Activated CD4-positive, alpha-beta T cell treated with anti-CD3 and anti-CD28 coated beads, Interleukin-2, amount 50 U/mL, for 4 hours (primary cell): ENCODE measurements at regions not wholly inside any gene's neighbourhood (a gene's known extent, or its start where the extent isn't known, plus 50 kb on each side); places are given as distances from the start of the nearest gene placed in this dataset.
"Not testable (repeated sequence)": the region's sequence is repeated elsewhere in the genome, so short reads cannot be mapped to it uniquely, and the experiment has no call there.

ENCODE experiments used
- DNase-seq, 2 experiments: peaks; one replicate each; pipeline ENCODE4 v3.0.0-alpha.2; 2020

GRCh38 chr7:121560267-121560990 is 164.3 kb upstream of the FAM3C start:
- DNase-seq = no peak

- DNase-seq = no peak
Measured at GRCh38 chr7:121558288-121558687, 162.2 kb upstream of the FAM3C start.

GRCh38 chr7:121557034-121557892 is 161.2 kb upstream of the FAM3C start:
- DNase-seq = no peak

- DNase-seq = no peak
Measured at GRCh38 chr7:121555558-121555957, 159.4 kb upstream of the FAM3C start.

DNA sequence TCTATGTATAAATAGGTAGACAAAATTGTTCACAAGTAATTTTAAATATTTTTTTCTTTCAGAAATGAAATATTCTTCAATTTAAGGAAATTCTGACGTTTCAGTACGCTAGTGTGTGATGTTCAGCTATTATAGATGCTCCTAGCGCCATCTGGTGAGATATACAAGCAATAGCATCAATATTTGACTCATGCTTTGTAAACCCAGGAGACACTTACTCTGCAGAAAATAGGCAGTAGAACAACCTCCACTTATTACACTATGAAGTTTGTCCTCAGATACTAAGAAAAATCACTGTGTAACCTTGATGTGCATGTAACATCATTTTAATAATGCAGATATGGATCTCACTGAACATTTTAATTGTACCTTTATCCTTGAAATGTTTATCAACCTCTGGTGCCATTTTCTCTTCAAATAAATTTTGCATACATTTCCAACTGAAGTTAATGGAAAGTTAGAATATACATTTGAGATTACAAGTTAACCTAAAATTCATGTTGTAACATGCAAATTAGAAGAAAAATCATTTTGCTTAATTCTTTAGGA is 151.5 kb upstream of the FAM3C start:
- no peak for DNase-seq

- no peak for DNase-seq
Measured at GRCh38 chr7:121546632-121547543, 150.8 kb upstream of the FAM3C start.

- no peak for DNase-seq
Measured at GRCh38 chr7:121545418-121545817, 149.3 kb upstream of the FAM3C start.

GRCh38 chr7:121544726-121545125 is 148.6 kb upstream of the FAM3C start:
- no peak for DNase-seq

DNA sequence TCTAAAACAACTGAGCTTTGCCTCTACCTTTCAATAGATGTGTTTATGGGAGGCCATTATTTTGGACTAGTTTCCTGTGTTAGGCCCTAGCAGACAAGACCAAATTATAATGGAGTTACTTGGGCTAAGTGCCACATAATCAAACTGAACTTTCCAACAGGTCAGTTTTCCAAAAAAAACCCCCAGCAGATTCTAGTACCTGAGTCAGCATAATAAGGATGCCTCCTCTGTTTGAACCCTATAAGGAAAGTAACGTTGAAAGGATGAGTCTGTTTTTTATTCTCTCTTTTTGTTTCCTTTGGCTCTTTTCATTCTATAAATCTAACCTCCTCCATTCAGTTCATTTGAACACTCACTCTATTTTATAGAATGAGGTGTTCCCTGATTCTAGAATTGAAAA is 148.1 kb upstream of the FAM3C start:
- DNase-seq = no peak

GRCh38 chr7:121541457-121541856 is 145.3 kb upstream of the FAM3C start:
- no peak for DNase-seq

DNA sequence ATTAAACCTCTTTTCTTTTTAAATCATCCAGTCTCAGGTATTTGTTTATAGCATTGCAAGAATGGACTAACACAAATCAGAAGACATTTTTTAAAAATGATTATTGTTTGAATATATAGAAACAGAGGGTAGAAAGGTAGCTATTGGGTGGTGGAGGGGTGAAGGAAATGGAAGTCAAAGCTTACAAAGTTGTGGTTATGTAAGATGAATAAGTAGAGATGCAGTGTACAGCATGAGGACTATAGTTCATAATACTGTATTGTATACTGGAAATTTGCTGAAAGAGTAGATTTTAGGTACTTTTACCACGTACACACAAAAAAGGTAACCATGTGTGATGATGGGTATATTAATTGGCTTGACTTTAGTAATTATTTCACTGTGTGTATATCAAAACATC is 144.0 kb upstream of the FAM3C start:
- no peak for DNase-seq

GRCh38 chr7:121537031-121537430 is 140.9 kb upstream of the FAM3C start:
- no peak for DNase-seq

GRCh38 chr7:121531175-121532070 is 135.3 kb upstream of the FAM3C start:
- no peak for DNase-seq

- DNase-seq = peak in 1 of 2 experiments; percentile 1
Measured at GRCh38 chr7:121530227-121531174, 134.4 kb upstream of the FAM3C start.

GRCh38 chr7:121529003-121529402 is 132.9 kb upstream of the FAM3C start:
- no peak for DNase-seq

DNA sequence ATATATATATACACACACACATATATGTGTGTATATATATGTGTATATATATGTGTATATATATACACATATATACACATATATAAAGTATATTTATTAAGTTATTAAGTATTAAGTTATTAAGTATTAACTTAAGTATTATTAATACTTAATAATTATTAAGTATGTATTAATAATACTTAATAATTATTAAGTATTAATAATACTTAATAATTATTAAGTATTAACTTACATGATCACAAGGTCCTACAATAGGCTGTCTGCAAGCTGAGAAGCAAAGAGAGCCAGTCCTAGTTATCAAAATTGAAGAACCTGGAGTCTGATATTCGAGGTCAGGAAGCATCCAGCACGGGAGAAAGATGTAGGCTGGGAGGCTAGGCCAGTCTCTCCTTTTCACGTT is 130.1 kb upstream of the FAM3C start:
- not testable (repeated sequence) for DNase-seq

DNA sequence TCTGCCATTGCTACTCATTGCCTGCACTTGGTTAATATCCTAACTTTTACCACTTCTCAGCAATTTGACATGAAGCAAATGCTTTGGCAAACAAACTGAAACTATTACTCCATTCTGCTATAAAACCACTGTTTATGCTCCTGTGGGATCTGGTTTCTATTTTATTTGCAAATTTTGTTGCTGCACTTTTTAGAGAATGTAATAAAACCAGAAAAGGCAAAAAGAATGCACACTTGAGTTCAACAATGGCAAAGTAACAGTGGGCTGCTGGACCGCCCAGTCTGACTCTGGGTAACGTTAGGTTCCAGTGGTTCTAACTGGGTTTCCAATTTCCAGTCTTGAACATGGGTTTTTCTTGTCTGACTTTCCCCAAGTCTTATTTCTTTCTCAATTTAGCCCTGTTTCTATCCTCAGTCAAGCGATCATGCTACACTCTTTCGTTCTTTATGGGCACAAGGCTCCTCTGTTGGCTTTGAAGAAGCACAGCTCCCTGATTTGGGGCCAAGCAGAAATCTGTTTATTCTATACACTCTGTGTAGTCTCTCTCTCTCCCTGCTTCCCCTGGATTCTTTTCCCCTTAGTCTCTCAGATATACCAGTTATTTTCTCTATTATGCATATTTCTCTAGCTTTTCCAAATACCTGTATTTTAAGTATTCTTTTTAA is 129.2 kb upstream of the FAM3C start:
- DNase-seq = no peak

DNA sequence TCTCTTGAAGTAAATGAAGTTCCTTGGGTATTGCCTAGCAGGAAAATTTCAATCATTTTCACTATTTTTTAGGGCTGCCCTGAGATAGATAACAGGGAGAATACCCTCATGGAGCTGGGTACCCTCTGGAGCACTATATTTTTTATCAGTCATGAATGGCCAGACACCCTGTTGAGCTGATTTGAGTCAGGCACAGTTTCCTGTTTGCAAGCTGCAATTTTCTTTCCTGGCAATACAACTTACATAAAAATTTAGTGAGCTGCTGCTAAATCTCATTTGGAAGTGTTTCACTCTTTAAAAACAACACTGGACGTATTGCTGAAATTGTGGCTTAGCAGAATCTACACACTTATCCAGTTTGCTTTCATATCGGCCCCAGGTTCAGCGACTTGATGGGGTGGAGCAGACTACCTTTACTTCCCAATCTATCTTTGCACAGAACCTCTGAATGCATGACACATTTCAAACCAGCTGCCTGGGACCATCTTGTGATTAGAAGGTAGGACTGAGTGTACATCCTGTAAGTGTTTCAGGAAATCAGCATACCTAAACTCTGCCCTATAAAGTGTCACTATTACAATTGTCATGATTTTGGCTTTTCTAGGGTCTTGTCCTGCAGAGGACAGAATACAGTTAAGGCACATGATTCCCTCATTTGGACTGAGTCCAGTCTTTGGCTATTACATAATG is 125.7 kb upstream of the FAM3C start:
- no peak for DNase-seq

DNA sequence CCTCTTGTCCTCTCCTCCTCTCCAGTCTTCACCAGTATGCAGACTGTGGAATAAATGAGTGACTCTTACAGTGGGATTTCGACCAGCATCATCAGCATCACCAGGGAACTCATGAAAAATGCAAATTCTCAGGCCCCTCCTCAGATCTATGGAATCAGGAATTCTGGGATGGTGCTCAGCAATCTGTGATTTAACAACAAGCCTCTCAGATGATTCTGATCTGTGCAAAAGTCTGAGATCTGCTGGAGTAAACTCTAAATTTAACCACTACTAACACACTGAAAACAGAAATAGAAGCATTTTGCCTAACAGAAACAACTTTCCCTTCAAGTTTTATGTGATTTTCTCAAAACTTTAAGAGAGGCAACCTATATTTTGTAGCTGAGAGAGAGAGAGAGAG is 124.8 kb upstream of the FAM3C start:
- DNase-seq = no peak
